Activated CD8-positive, alpha-beta T cell treated with anti-CD3 and anti-CD28 coated beads for 36 hours (primary cell): ENCODE measurements at regions not wholly inside any gene's neighbourhood (a gene's known extent, or its start where the extent isn't known, plus 50 kb on each side); places are given as distances from the start of the nearest gene placed in this dataset.

Experiments used
- ATAC-seq: fragments of 200-7000 bp; cut with Tn5 transposase; one replicate; pipeline ENCODE4 v1.10.0; 2021; ENCODE audit warnings: mild to moderate bottlenecking, moderate library complexity
- CTCF ChIA-PET: fragments of 350-600 bp; sonication (Branson Sonifier 250); formaldehyde crosslinking; loops from one replicate; lab custom pipeline; 2021; ENCODE audit warnings: antibody characterized with exemption; lab: Charles Lee
- POLR2A ChIA-PET: fragments of 350-600 bp; sonication (Branson Sonifier 250); formaldehyde crosslinking; loops from one replicate; lab custom pipeline; 2021; ENCODE audit warnings: antibody characterized with exemption; lab: Charles Lee
- DNase-seq: peaks from one replicate; pipeline ENCODE4 v3.0.0-alpha.2; 2020
- H3K27ac Mint-ChIP-seq: one replicate; pipeline ENCODE4 v1.8.0; 2021; ENCODE audit warnings: mild to moderate bottlenecking, mixed read lengths
- H3K27me3 Mint-ChIP-seq: one replicate; pipeline ENCODE4 v1.8.0; 2021; ENCODE audit warnings: mixed read lengths
- H3K36me3 Mint-ChIP-seq: one replicate; pipeline ENCODE4 v1.8.0; 2021; ENCODE audit warnings: low read depth, mixed read lengths
- H3K4me1 Mint-ChIP-seq: one replicate; pipeline ENCODE4 v1.8.0; 2021; ENCODE audit warnings: low read depth, mixed read lengths
- H3K4me3 Mint-ChIP-seq: one replicate; pipeline ENCODE4 v1.8.0; 2021; ENCODE audit warnings: mild to moderate bottlenecking, moderate library complexity, mixed read lengths
- H3K9me3 Mint-ChIP-seq: one replicate; pipeline ENCODE4 v1.8.0; 2021; ENCODE audit warnings: mixed read lengths
- CTCF ChIP-seq: fragments of 200-600 bp; IDR thresholded peaks from one replicate; pipeline ENCODE4 v1.8.0; 2022; ENCODE audit warnings: antibody characterized with exemption, mild to moderate bottlenecking
- intact Hi-C: fragments of 100-400 bp; cut with micrococcal nuclease; formaldehyde crosslinking; loops from one replicate; pipeline ENCODE4 v1.10.0; 2022

DNA sequence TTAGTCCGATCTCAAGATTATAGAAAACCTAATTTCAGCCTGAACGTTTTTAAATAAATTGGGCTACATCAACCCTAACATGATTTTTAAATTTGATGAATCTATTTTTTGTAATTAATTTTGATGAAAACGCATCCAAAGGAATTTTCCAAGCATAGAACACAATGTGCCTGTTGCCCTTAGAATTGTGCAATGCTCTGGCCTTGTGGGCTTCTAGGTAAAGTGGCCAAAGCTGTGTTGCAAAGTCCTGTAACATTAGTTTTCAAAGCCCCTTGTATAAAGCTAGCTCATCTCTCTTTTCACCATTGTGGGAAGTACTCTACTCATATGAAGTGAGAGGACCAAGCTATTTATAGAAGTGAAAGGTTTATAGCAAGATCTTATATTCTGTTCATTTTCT lies 138.4 kb upstream of the PRPS1L1 start:
- ChIA-PET CTCF (no interaction called here), POLR2A (no interaction called here)
- intact Hi-C loops: no loop called here
- Mint-ChIP-seq H3K4me1 (no peaks in the 10 kb centered on the region), H3K27ac (no peak overlapping the region), H3K4me3 (no peak overlapping the region), H3K27me3 (no peaks in the 10 kb centered on the region), H3K9me3 (no peaks in the 10 kb centered on the region), H3K36me3 (no peaks in the 10 kb centered on the region)
- no peak for TF ChIP-seq CTCF
- ATAC-seq (no peak), DNase-seq (no peak)

DNA sequence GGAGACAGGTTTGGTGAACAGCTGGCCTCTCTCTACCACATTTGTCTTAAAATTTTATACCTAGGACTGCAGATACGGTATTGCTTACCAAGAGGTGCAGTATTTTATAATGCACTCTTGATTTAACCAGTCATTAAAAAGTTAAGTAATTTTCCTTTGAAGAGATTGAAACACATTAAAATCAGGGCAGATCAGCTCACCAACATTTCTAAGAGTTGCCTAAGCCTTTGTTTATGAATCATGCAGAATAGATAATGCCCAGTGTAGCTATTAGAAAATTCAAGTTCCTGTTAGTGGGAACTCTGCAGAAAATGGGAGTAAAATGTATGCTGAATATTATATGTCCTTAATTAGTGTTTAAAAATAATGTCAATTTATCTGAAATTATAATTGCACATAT lies 140.2 kb upstream of the PRPS1L1 start:
- Mint-ChIP-seq H3K36me3 (no peaks in the 10 kb centered on the region), H3K9me3 (no peaks in the 10 kb centered on the region), H3K27me3 (no peaks in the 10 kb centered on the region), H3K4me1 (no peaks in the 10 kb centered on the region), H3K4me3 (no peak overlapping the region), H3K27ac (no peak overlapping the region)
- intact Hi-C loops: no loop called here
- POLR2A ChIA-PET: no interaction called here
- DNase-seq (no peak), ATAC-seq (no peak)
- CTCF ChIA-PET: no interaction called here
- no peak for TF ChIP-seq CTCF

DNA sequence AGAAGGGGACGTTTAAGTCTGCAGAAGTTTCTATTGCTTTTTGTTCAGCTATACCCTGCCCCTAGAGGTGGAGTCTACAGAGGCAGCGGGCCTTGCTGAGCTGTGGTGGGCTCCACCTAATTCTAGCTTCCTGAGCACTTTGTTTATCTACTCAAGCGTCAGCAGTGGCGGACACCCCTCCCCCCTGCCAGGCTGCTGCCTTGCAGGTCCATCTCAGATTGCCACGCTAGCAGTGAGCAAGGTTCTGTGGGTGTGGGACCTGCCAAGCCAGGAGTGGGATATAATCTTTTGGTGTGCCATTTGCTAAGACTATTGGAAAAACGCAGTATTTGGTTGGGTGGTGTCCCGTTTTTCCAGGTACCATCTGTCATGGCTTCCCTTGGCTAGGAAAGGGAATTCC lies 147.3 kb upstream of the PRPS1L1 start:
- ChIA-PET POLR2A (no interaction called here), CTCF (no interaction called here)
- Mint-ChIP-seq H3K27me3 (no peaks in the 10 kb centered on the region), H3K36me3 (no peaks in the 10 kb centered on the region), H3K4me3 (no peak overlapping the region), H3K9me3 (no peaks in the 10 kb centered on the region), H3K27ac (no peak overlapping the region), H3K4me1 (peaks cover 5% of the 10 kb centered on the region)
- TF ChIP-seq CTCF: no peak
- ATAC-seq: no peak
- DNase-seq: no peak
- intact Hi-C loops: no loop called here

- Mint-ChIP-seq H3K36me3 (no peaks in the 10 kb centered on the region), H3K4me1 (peaks cover 5% of the 10 kb centered on the region), H3K27me3 (no peaks in the 10 kb centered on the region), H3K9me3 (no peaks in the 10 kb centered on the region), H3K4me3 (no peak overlapping the region), H3K27ac (no peak overlapping the region)
- intact Hi-C loops: no loop called here
- DNase-seq (no peak), ATAC-seq (no peak)
- ChIA-PET POLR2A (interaction anchor here (0.7 kb wide), 1 partner anchor 144 kb away, joined by 3 read pairs; no protein-coding TSS in a partner anchor), CTCF (interaction anchor here (0.6 kb wide), 1 partner anchor 492 kb away, joined by 3 read pairs; no protein-coding TSS in a partner anchor)
- TF ChIP-seq CTCF: no peak
Measured at GRCh38 chr7:18175801-18176450, 148.3 kb upstream of the PRPS1L1 start.

DNA sequence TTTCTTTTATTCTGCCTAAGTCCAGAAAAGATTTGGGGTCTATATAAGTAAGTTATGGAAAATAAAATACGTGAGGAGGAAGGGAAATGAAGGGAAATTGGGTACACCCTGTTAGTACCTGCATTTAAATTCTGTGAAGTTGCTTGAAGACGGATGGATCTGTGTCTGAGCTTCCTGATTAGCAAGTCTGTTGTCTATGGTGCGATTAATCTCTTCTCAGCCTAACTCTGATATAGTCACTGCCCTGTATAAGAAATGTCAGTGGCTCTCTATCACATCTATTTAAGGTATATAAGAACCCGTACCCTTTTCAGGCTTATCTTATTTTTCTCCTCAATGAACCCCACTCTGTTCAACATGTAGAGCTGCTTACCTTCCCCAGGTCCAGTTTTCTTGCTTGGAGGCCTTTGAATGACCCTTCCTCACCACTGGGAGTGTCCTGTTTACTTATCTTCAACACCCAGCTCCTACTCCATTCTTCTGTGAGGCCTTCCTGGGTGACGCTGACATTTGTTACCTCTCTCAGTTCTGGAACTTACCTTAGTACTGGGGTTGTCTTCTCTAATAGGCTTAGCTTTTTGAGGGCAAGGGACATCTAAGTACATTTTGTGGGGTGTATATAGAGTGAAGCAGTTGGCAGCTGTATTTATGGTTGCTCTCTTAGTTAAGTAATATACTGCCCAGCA lies 149.6 kb upstream of the PRPS1L1 start:
- Mint-ChIP-seq H3K4me1 (peaks cover 5% of the 10 kb centered on the region), H3K36me3 (no peaks in the 10 kb centered on the region), H3K9me3 (no peaks in the 10 kb centered on the region), H3K27ac (no peak overlapping the region), H3K4me3 (no peak overlapping the region), H3K27me3 (peaks cover 1% of the 10 kb centered on the region)
- CTCF ChIA-PET: no interaction called here
- DNase-seq (no peak), ATAC-seq (no peak)
- intact Hi-C loops: no loop called here
- TF ChIP-seq CTCF: no peak
- POLR2A ChIA-PET: no interaction called here
